Fibroblast of pulmonary artery (primary cell): ENCODE measurements at regions not wholly inside any gene's neighbourhood (a gene's known extent, or its start where the extent isn't known, plus 50 kb on each side); places are given as distances from the start of the nearest gene placed in this dataset.

Experiments
- DNase-seq: peaks from one replicate; pipeline ENCODE4 v3.0.0-alpha.2; 2010; ENCODE audit warnings: low read depth
- H3K4me3 ChIP-seq: replicated peaks from 2 replicates; pipeline ENCODE4 v1.5.1; 2011; ENCODE audit warnings: low read depth, mild to moderate bottlenecking, control low read depth, low read length, moderate library complexity
- TF ChIP-seq, protein P1 (sequence below): IDR thresholded peaks from 2 replicates; pipeline ENCODE4 v1.5.1; 2011; ENCODE audit warnings: mild to moderate bottlenecking, control low read depth, low read length, inconsistent platforms; ENCODE audit errors: missing control alignments

DNA sequence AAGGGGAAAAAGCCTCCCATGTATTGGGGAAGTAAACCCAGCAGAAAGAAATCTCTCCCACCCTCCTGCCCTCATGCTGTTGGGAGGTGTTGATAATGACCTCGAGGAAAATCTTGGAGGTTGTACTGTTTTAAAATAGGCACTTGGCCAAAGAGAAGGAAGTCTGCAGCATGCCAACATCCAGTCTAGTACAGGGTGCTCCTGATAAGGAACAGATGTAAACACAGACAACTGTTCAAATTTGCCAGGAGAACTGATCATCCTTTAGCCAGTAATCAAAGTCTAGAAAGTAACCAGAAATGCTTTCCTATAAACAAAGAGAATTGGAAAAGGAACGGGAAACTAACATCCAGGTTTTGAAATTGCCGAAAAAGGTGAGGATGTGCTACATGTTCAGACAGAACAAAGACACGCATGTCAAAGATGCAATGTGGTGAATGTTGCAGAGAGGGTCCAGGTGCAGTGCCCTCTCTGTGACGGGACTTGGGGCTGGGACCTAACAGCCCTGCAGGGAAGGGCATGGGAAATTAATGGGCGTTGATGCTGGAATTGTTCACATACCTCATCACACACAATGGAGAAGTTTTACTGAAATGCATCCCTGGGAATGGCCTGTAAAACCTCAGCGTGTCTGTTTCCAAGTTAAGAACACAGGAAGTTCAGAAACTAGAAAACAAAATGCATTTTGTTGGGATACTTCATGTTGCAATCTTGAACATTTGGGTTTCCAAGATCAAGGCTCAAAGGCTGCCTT lies 125.7 kb upstream of the RND3 start:
- TF ChIP-seq, protein P1, sequence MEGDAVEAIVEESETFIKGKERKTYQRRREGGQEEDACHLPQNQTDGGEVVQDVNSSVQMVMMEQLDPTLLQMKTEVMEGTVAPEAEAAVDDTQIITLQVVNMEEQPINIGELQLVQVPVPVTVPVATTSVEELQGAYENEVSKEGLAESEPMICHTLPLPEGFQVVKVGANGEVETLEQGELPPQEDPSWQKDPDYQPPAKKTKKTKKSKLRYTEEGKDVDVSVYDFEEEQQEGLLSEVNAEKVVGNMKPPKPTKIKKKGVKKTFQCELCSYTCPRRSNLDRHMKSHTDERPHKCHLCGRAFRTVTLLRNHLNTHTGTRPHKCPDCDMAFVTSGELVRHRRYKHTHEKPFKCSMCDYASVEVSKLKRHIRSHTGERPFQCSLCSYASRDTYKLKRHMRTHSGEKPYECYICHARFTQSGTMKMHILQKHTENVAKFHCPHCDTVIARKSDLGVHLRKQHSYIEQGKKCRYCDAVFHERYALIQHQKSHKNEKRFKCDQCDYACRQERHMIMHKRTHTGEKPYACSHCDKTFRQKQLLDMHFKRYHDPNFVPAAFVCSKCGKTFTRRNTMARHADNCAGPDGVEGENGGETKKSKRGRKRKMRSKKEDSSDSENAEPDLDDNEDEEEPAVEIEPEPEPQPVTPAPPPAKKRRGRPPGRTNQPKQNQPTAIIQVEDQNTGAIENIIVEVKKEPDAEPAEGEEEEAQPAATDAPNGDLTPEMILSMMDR: no peak
- no peak for DNase-seq
- no peak overlapping the region for H3K4me3 ChIP-seq

DNA sequence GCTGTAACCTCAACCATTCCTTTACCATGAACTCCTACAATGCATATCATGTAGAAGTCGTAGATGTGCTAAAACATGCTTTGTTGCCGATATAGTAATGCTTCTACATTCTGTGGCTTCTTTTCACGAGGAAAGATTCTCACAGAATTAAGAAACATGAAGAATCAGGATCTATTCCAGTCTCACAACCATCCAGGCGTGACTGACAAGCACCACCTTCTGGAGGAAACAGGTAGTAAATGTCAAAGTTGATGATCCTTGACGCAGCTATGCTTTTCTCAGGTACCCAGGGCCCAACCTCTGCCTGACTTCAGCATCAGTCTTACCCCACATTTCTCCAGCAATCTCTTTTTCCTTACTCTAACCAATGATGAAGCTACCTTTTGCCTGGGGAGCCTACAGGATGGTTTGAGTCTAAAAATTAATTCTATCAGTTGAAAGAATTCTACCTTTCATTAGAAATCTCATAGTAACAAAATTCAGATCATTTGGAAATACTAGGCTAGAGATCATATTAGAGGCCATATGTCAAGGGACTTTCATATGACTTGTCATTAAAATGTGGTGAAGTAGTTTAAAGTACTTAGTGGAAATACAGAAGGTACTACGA lies 123.3 kb upstream of the RND3 start:
- no peak overlapping the region for H3K4me3 ChIP-seq
- peak; percentile 68 for DNase-seq
- TF ChIP-seq, protein P1: peak; percentile 64

DNA sequence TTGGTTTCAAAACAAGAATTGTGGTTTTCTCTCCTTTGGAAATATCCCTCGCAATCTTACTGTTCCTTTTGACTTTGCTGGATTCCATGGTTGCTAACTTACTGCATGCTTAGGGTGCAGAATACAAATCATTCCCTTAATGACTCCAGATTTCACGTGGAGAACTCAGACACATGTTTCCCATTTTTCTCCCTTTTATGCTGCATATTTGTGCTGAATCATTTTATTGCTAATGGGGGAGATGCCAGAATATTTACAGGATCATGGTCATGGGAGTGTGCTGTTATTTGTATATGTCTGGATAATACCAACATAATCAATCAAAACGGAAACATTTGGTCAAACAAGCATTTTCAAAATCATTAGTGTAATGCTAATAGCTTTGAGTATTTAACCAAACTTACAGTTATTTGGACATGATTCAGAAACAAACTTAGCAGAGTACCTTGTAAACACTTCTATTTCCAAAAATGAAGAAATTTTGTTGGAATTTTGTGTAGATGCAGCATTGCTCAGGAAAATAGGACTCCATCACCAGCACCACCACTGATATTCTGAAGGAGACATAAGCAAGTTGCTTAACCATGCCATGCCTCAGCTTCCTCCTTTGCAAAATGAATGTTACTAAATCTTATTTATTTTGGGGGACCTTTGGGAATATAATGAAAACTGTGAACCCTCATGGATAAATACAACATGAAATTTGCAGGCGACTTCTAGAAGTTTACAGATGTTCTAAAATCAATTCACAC lies 122.5 kb upstream of the RND3 start:
- H3K4me3 ChIP-seq: no peak overlapping the region
- TF ChIP-seq, protein P1: no peak
- DNase-seq: no peak

DNA sequence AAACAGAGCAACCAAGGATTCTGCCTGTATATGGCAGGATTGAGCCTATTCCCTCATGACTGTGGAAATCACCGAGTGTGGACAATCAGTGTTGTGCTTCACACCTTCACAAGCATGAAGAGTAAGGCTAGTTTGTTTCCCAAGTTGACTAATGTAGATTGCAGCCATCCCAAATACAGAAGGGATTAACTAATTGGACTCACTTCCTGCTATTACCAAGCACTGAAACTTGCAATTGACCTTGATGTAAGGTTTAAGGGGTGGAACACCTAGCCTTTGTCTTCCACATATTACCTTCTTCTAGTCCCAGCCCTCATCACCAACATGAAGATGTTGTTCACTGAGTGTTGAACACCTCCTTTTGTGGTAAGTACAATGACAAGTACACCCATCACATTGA lies 120.9 kb upstream of the RND3 start:
- no peak overlapping the region for H3K4me3 ChIP-seq
- DNase-seq: no peak
- TF ChIP-seq, protein P1: no peak

DNA sequence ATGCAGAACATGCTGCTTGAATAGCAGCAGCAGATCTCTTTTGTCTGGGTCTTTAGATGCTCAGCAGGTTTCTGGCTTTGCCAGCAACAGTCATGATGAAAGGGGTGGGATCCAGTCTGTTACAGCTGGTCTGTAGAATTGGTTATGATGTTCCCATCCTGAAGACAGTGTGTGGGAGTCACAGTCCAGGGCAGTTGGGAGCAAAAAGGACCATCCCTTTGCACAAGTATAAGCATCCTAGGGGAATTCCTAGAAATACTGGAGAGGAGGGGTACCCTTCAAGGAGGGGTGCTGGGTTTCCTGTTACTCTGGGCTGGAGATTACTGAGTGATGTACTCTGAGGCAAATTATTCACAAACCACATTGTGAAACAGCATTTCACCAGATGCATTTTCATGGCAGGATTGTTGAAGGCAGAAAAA lies 119.9 kb upstream of the RND3 start:
- TF ChIP-seq, protein P1: no peak
- no peak overlapping the region for H3K4me3 ChIP-seq
- DNase-seq: peak; percentile 68

DNA sequence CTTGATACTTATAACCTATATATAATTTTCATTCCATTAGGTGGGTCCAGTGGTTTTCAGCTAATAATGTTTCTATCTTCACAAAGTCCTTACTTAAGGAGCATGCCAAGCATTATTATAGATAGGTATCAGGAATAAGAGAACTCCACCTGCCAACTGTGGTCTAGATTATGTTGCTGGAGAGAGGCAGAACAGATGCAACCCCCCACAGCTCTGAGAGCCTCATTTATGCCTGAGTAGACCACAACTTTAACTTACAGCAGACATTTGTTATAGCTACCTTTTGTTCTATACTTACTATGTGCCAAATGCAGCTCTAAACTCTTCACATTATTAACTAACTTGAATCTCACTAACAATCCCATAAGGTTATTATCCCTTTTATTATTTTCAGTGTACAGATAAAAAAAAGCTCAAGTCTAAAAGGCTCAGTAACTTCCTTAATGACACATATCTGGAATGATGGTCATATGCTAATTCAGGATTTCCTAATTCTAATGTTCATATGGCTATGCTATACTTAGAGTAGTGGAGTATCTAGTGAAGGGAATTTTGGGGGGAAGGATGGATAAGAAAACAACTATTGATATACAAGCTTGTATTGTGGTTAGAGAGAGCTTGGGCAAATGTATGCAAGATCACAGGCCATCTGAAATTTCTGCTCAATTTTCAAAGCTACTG lies 119.1 kb upstream of the RND3 start:
- TF ChIP-seq, protein P1: no peak
- DNase-seq: no peak
- H3K4me3 ChIP-seq: no peak overlapping the region
